ENCODE measurements at regions not wholly inside any gene's neighbourhood (a gene's known extent, or its start where the extent isn't known, plus 50 kb on each side); places are given as distances from the start of the nearest gene placed in this dataset.

GRCh38 chrX:125673758-125674157, 354.1 kb downstream of the TEX13C start:
- TF ChIP-seq, protein P1, sequence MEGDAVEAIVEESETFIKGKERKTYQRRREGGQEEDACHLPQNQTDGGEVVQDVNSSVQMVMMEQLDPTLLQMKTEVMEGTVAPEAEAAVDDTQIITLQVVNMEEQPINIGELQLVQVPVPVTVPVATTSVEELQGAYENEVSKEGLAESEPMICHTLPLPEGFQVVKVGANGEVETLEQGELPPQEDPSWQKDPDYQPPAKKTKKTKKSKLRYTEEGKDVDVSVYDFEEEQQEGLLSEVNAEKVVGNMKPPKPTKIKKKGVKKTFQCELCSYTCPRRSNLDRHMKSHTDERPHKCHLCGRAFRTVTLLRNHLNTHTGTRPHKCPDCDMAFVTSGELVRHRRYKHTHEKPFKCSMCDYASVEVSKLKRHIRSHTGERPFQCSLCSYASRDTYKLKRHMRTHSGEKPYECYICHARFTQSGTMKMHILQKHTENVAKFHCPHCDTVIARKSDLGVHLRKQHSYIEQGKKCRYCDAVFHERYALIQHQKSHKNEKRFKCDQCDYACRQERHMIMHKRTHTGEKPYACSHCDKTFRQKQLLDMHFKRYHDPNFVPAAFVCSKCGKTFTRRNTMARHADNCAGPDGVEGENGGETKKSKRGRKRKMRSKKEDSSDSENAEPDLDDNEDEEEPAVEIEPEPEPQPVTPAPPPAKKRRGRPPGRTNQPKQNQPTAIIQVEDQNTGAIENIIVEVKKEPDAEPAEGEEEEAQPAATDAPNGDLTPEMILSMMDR (IDR thresholded peaks at IDR 0.05 in 8 of 11, conservative IDR thresholded peaks at IDR 0.05 in 3 of 11) = no peak
- TF ChIP-seq POLR2AphosphoS5 (IDR thresholded peaks at IDR 0.05) = no peak
- no peak for TF ChIP-seq POLR2A (IDR thresholded peaks at IDR 0.05)

Measured in spleen (tissue), 7 donors.